ENCODE measurements at regions not wholly inside any gene's neighbourhood (a gene's known extent, or its start where the extent isn't known, plus 50 kb on each side); places are given as distances from the start of the nearest gene placed in this dataset.
"Not testable (repeated sequence)": the region's sequence is repeated elsewhere in the genome, so short reads cannot be mapped to it uniquely, and the experiment has no call there.

- H3K4me3 ChIP-seq (replicated peaks; ENCODE audit: low read depth, low read length), result no peak overlapping the region
- TF ChIP-seq CTCF (IDR thresholded peaks at IDR 0.05; ENCODE audit: low read length, missing control alignments), result no peak
- no peak for DNase-seq (ENCODE audit: low read depth)
Observed at GRCh38 chr4:170198747-170199146, 109.0 kb upstream of the AADAT start.

GRCh38 chr4:170194794-170195193 is 105.0 kb upstream of the AADAT start:
- DNase-seq (ENCODE audit: low read depth); H3K4me3 ChIP-seq (replicated peaks; ENCODE audit: low read depth, low read length): not testable (repeated sequence)

- H3K4me3 ChIP-seq (replicated peaks; ENCODE audit: low read depth, low read length), result no peak overlapping the region
- no peak for DNase-seq (ENCODE audit: low read depth)
- no peak for TF ChIP-seq CTCF (IDR thresholded peaks at IDR 0.05; ENCODE audit: low read length, missing control alignments)
Observed at GRCh38 chr4:170193496-170193895, 103.7 kb upstream of the AADAT start.

- no peak for TF ChIP-seq CTCF (IDR thresholded peaks at IDR 0.05; ENCODE audit: low read length, missing control alignments)
- DNase-seq (ENCODE audit: low read depth), result no peak
- no peak overlapping the region for H3K4me3 ChIP-seq (replicated peaks; ENCODE audit: low read depth, low read length)
Observed at GRCh38 chr4:170190265-170190664, 100.5 kb upstream of the AADAT start.

- no peak for DNase-seq (ENCODE audit: low read depth)
- no peak overlapping the region for H3K4me3 ChIP-seq (replicated peaks; ENCODE audit: low read depth, low read length)
- TF ChIP-seq CTCF (IDR thresholded peaks at IDR 0.05; ENCODE audit: low read length, missing control alignments), result no peak
Observed at GRCh38 chr4:170170861-170171260, 81.1 kb upstream of the AADAT start.

GRCh38 chr4:170169699-170170098 is 79.9 kb upstream of the AADAT start:
- no peak overlapping the region for H3K4me3 ChIP-seq (replicated peaks; ENCODE audit: low read depth, low read length)
- TF ChIP-seq CTCF (IDR thresholded peaks at IDR 0.05; ENCODE audit: low read length, missing control alignments), result no peak
- DNase-seq (ENCODE audit: low read depth), result no peak

GRCh38 chr4:170167678-170168077 is 77.9 kb upstream of the AADAT start:
- no peak overlapping the region for H3K4me3 ChIP-seq (replicated peaks; ENCODE audit: low read depth, low read length)
- TF ChIP-seq CTCF (IDR thresholded peaks at IDR 0.05; ENCODE audit: low read length, missing control alignments), result no peak
- DNase-seq (ENCODE audit: low read depth), result no peak

GRCh38 chr4:170166193-170166592 is 76.4 kb upstream of the AADAT start:
- DNase-seq (ENCODE audit: low read depth), result not testable (repeated sequence)

More at GRCh38 chr4:170166193-170166592, 76.4 kb upstream of the AADAT start:
- not testable (repeated sequence) for H3K4me3 ChIP-seq (replicated peaks; ENCODE audit: low read depth, low read length)

Measured in fibroblast of pulmonary artery (primary cell).